H9 (cell line): ENCODE measurements at regions not wholly inside any gene's neighbourhood (a gene's known extent, or its start where the extent isn't known, plus 50 kb on each side); places are given as distances from the start of the nearest gene placed in this dataset.

Source experiments
- DNase-seq: peaks from one replicate; pipeline ENCODE4 v3.0.0-alpha.2; 2017
- H2AFZ ChIP-seq: one replicate; pipeline ENCODE4 v1.6.1; 2013; ENCODE audit warnings: mild to moderate bottlenecking, low read length, control low read depth, moderate library complexity
- H2AK5ac ChIP-seq: 2 replicates; pipeline ENCODE4 v1.6.1; 2013; ENCODE audit warnings: low read length, control low read depth, mixed read lengths; ENCODE audit not compliant: insufficient read length
- H2BK120ac ChIP-seq: one replicate; pipeline ENCODE4 v1.6.1; 2013; ENCODE audit warnings: low read depth, mild to moderate bottlenecking, low read length, control low read depth, inconsistent platforms; ENCODE audit not compliant: poor library complexity, severe bottlenecking
- H2BK12ac ChIP-seq: 2 replicates; pipeline ENCODE4 v1.6.1; 2013; ENCODE audit warnings: low read length, control low read depth, mixed read lengths, low read depth; ENCODE audit not compliant: insufficient read length
- H2BK15ac ChIP-seq: 2 replicates; pipeline ENCODE4 v1.6.1; 2013; ENCODE audit warnings: low read depth, low read length, control low read depth
- H2BK20ac ChIP-seq: one replicate; pipeline ENCODE4 v1.6.1; 2013; ENCODE audit warnings: low read depth, mild to moderate bottlenecking, low read length, control low read depth, inconsistent platforms; ENCODE audit not compliant: poor library complexity, severe bottlenecking
- H2BK5ac ChIP-seq: 2 replicates; pipeline ENCODE4 v1.6.1; 2013; ENCODE audit warnings: low read length, control low read depth, mixed read lengths; ENCODE audit not compliant: insufficient read length
- H3K14ac ChIP-seq: 2 replicates; pipeline ENCODE4 v1.6.1; 2013; ENCODE audit warnings: low read length, control low read depth; ENCODE audit not compliant: insufficient read depth
- H3K18ac ChIP-seq: 2 replicates; pipeline ENCODE4 v1.6.1; 2013; ENCODE audit warnings: low read depth, mild to moderate bottlenecking, mixed read lengths, low read length, control low read depth; ENCODE audit not compliant: insufficient read length
- H3K23ac ChIP-seq: 2 replicates; pipeline ENCODE4 v1.6.1; 2013; ENCODE audit warnings: low read length, control low read depth, mixed read lengths, low read depth; ENCODE audit not compliant: insufficient read length
- H3K23me2 ChIP-seq: 2 replicates; pipeline ENCODE4 v1.6.1; 2013; ENCODE audit warnings: low read depth, mild to moderate bottlenecking, mixed read lengths, low read length, control low read depth; ENCODE audit not compliant: insufficient read length, poor library complexity, severe bottlenecking
- H3K27ac ChIP-seq: 2 replicates; pipeline ENCODE4 v1.5.1; 2013; ENCODE audit warnings: low read length, control low read depth, mixed read lengths, low read depth; ENCODE audit not compliant: insufficient read length
- H3K27me3 ChIP-seq: 2 replicates; pipeline ENCODE4 v1.6.1; 2013; ENCODE audit warnings: low read length, control low read depth, inconsistent platforms; ENCODE audit not compliant: insufficient read depth
- H3K4ac ChIP-seq: 2 replicates; pipeline ENCODE4 v1.6.1; 2013; ENCODE audit warnings: low read depth, mild to moderate bottlenecking, control low read depth, inconsistent platforms, low read length, moderate library complexity
- H3K4me1 ChIP-seq: 2 replicates; pipeline ENCODE4 v1.6.1; 2013; ENCODE audit warnings: low read length, control low read depth, inconsistent platforms; ENCODE audit not compliant: insufficient read depth
- H3K4me2 ChIP-seq: 2 replicates; pipeline ENCODE4 v1.6.1; 2013; ENCODE audit warnings: low read length, control low read depth, mixed read lengths; ENCODE audit not compliant: insufficient read length, insufficient read depth
- H3K56ac ChIP-seq: 2 replicates; pipeline ENCODE4 v1.6.1; 2013; ENCODE audit warnings: low read depth, mild to moderate bottlenecking, mixed read lengths, low read length, control low read depth; ENCODE audit not compliant: insufficient read length
- H3K79me1 ChIP-seq: 2 replicates; pipeline ENCODE4 v1.6.1; 2013; ENCODE audit warnings: low read depth, mild to moderate bottlenecking, moderate library complexity, low read length, control low read depth, inconsistent platforms; ENCODE audit not compliant: insufficient read depth, poor library complexity, severe bottlenecking
- H3K79me2 ChIP-seq: 2 replicates; pipeline ENCODE4 v1.6.1; 2013; ENCODE audit warnings: low read length, control low read depth, inconsistent platforms; ENCODE audit not compliant: insufficient read depth
- H3K9ac ChIP-seq: 2 replicates; pipeline ENCODE4 v1.6.1; 2013; ENCODE audit warnings: low read length, control low read depth, mixed read lengths; ENCODE audit not compliant: insufficient read length; ENCODE audit errors: extremely low read depth
- H3K9me3 ChIP-seq: one replicate; pipeline ENCODE4 v1.6.1; 2013; ENCODE audit warnings: low read depth, low read length, inconsistent platforms; ENCODE audit not compliant: control insufficient read depth
- H3T11ph ChIP-seq: one replicate; pipeline ENCODE4 v1.6.1; 2013; ENCODE audit warnings: mild to moderate bottlenecking, low read length, control low read depth, inconsistent platforms
- H4K20me1 ChIP-seq: one replicate; pipeline ENCODE4 v1.6.1; 2013; ENCODE audit not compliant: control insufficient read depth, insufficient read length, insufficient read depth
- H4K5ac ChIP-seq: 2 replicates; pipeline ENCODE4 v1.6.1; 2013; ENCODE audit warnings: low read depth, mild to moderate bottlenecking, mixed read lengths, low read length, control low read depth; ENCODE audit not compliant: insufficient read length
- H4K8ac ChIP-seq: replicated peaks from 2 replicates; pipeline ENCODE4 v1.6.1; 2013; ENCODE audit warnings: low read length, control low read depth, mixed read lengths, low read depth; ENCODE audit not compliant: insufficient read length
- H4K91ac ChIP-seq: 2 replicates; pipeline ENCODE4 v1.6.1; 2013; ENCODE audit warnings: low read depth, mild to moderate bottlenecking, moderate library complexity, mixed read lengths, low read length, control low read depth; ENCODE audit not compliant: insufficient read length
- H3K27ac Mint-ChIP-seq, 3 experiments: 2 replicates in 2 of 3; 3 replicates in 1 of 3; pipeline ENCODE4 v1.8.0; 2020 to 2021; ENCODE audit warnings: mixed read lengths in 3 of 3, mild to moderate bottlenecking in 1 of 3, moderate library complexity in 1 of 3
- H3K27me3 Mint-ChIP-seq: 2 replicates; pipeline ENCODE4 v1.8.0; 2021; ENCODE audit warnings: low read depth, mild to moderate bottlenecking, moderate library complexity, mixed read lengths
- H3K36me3 Mint-ChIP-seq, 3 experiments: 2 replicates in 2 of 3; 3 replicates in 1 of 3; pipeline ENCODE4 v1.8.0; 2020 to 2021; ENCODE audit warnings: low read depth in 3 of 3, mixed read lengths in 3 of 3; ENCODE audit not compliant: insufficient read depth in 1 of 3
- H3K4me1 Mint-ChIP-seq, 2 experiments: 2 replicates each; pipeline ENCODE4 v1.8.0; 2020; ENCODE audit warnings: mixed read lengths in 2 of 2
- H3K4me3 Mint-ChIP-seq, 2 experiments: 2 replicates in 1 of 2; 3 replicates in 1 of 2; pipeline ENCODE4 v1.8.0; 2020 to 2021; ENCODE audit warnings: mild to moderate bottlenecking in 2 of 2, mixed read lengths in 2 of 2, moderate library complexity in 1 of 2
- H3K9me3 Mint-ChIP-seq, 2 experiments: 2 replicates in 1 of 2; 3 replicates in 1 of 2; pipeline ENCODE4 v1.8.0; 2020; ENCODE audit warnings: mild to moderate bottlenecking in 2 of 2, mixed read lengths in 2 of 2, moderate library complexity in 1 of 2
- CTCF ChIP-seq: fragments of 200-600 bp; sonication (generic); conservative IDR thresholded peaks from 3 replicates; pipeline ENCODE4 v1.8.0; 2021; ENCODE audit warnings: antibody characterized with exemption, mild to moderate bottlenecking
- WGBS: extraction: QIAGEN DNeasy Blood & Tissue Kit; methylation state at CpG from one replicate; pipeline ENCODE4 v1.1.7; 2013; ENCODE audit warnings: missing lambda C conversion rate, low lambda C conversion rate, mixed read lengths; ENCODE audit not compliant: insufficient read length; ENCODE audit errors: extremely low coverage; 5-methylcytosine and 5-hydroxymethylcytosine counted together

GRCh38 chr9:113665756-113666155, 202.2 kb downstream of the RGS3 start:
- H2AFZ ChIP-seq = no peak overlapping the region
- H3K56ac ChIP-seq = no peak overlapping the region
- no peak overlapping the region for H3K18ac ChIP-seq
- H3K23ac ChIP-seq = no peak overlapping the region
- Mint-ChIP-seq H3K36me3 (no peaks in the 10 kb centered on the region), H3K9me3 (no peaks in the 10 kb centered on the region; a peak in 2 of 5 replicates), H3K27ac (no peak overlapping the region), H3K27me3 (no peaks in the 10 kb centered on the region; the same call in 1 of the 2 replicates), H3K4me3 (no peak overlapping the region), H3K4me1 (peaks cover 0 to 2% of the 10 kb centered on the region in 2 experiments; a peak in 1 of 4 replicates)
- no peak overlapping the region for H3K14ac ChIP-seq
- no peak overlapping the region for H2BK5ac ChIP-seq
- peak overlapping the region; percentile 14 for H2BK12ac ChIP-seq
- no peak overlapping the region for H3K4ac ChIP-seq
- H3K79me2 ChIP-seq = 0 out of 2 replicates have a peak, but pooled peaks cover 1% of the 10 kb centered on the region
- no peak for DNase-seq
- no peaks in the 10 kb centered on the region for H3K23me2 ChIP-seq
- no peak overlapping the region for H2BK120ac ChIP-seq
- H3K79me1 ChIP-seq = no peaks in the 10 kb centered on the region
- no peaks in the 10 kb centered on the region for H3K9me3 ChIP-seq
- WGBS = no CpG with 5 or more reads among the region's 7 CpGs
- H3K9ac ChIP-seq = no peak overlapping the region
- no peaks in the 10 kb centered on the region; the same call in 1 of the 2 replicates for H3K4me1 ChIP-seq
- H4K20me1 ChIP-seq = no peaks in the 10 kb centered on the region
- H3K4me2 ChIP-seq = no peak overlapping the region
- no peak overlapping the region for H4K91ac ChIP-seq
- no peak overlapping the region for H4K5ac ChIP-seq
- H4K8ac ChIP-seq = no peak overlapping the region
- H3K27ac ChIP-seq = no peak overlapping the region
- no peaks in the 10 kb centered on the region for H3K27me3 ChIP-seq
- H2BK15ac ChIP-seq = no peak overlapping the region
- no peak overlapping the region for H3T11ph ChIP-seq
- TF ChIP-seq CTCF = no peak
- H2AK5ac ChIP-seq = no peak overlapping the region
- no peak overlapping the region for H2BK20ac ChIP-seq
